ENCODE measurements at regions not wholly inside any gene's neighbourhood (a gene's known extent, or its start where the extent isn't known, plus 50 kb on each side); places are given as distances from the start of the nearest gene placed in this dataset.

- Histone ChIP-seq H3K4me1 (ENCODE audit: insufficient read depth, low read length) (peaks cover 5% of the 10 kb centered on the region), H3K4me3 (ENCODE audit: low read depth in 1 of 2, low read length in 2 of 2) (no peak overlapping the region), H3K9ac (ENCODE audit: low read length) (no peak overlapping the region), H3K27ac (ENCODE audit: low read depth, low read length) (no peak overlapping the region), H3K27me3 (ENCODE audit: control insufficient read depth in 1 of 2, insufficient read depth in 2 of 2, low read length in 2 of 2) (no peaks in the 10 kb centered on the region), H3K9me3 (ENCODE audit: low read length) (no peaks in the 10 kb centered on the region), H3K36me3 (ENCODE audit: insufficient read depth, low read length) (no peaks in the 10 kb centered on the region)
Measured at GRCh38 chr9:99352826-99353225, 130.7 kb downstream of the SEC61B start.

DNA sequence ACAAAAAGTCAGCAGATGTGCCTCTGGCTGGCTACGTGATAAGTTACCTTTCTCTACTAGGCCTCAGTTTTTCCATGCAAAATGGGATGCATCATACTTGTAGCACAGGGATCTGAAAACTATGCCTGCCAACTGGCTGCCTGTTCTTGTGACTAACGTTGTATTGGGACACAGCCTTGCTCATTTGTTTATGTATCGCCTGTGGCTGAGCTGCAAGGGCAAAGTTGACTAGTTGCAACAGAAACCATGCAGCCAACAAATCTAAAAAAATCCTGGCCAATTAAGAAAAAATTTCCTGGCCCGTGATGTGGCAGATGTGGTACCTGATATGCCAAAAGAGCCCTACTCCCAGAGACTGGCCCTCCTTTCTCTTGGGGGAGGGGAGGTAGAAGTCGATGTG lies 131.3 kb downstream of the SEC61B start:
- no peaks in the 10 kb centered on the region for H3K9me3 ChIP-seq (ENCODE audit: low read length)

DNA sequence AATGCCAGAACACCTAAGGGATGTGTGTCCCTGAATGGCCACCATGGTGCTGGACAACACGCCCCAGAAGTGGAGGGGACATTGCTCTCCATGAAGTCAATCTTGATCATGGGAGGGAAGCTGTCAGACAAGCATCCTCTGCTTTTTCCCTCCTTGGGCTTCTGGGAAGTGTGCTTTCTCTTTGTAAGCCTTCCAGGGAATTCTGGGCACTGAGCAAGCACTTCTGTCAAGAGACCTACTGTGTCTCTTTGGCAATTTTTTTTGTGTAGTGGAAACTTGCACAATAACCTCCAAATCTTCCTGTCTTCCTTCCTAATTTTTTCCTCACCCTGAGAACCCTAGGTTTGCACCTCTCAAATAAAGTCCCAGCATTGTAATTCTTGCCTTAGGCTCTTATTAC lies 132.0 kb downstream of the SEC61B start:
- H3K27ac ChIP-seq (ENCODE audit: low read depth, low read length): no peak overlapping the region
- no peak overlapping the region for H3K4me3 ChIP-seq (ENCODE audit: low read depth in 1 of 2, low read length in 2 of 2)
- peaks cover 5% of the 10 kb centered on the region for H3K4me1 ChIP-seq (ENCODE audit: insufficient read depth, low read length)
- H3K36me3 ChIP-seq (ENCODE audit: insufficient read depth, low read length): no peaks in the 10 kb centered on the region
- no peak overlapping the region for H3K9ac ChIP-seq (ENCODE audit: low read length)
- H3K27me3 ChIP-seq (ENCODE audit: control insufficient read depth in 1 of 2, insufficient read depth in 2 of 2, low read length in 2 of 2): no peaks in the 10 kb centered on the region
- H3K9me3 ChIP-seq (ENCODE audit: low read length): no peaks in the 10 kb centered on the region

More for the DNA sequence above, 131.3 kb downstream of the SEC61B start:
- Histone ChIP-seq H3K4me1 (ENCODE audit: insufficient read depth, low read length) (peaks cover 5% of the 10 kb centered on the region), H3K27me3 (ENCODE audit: control insufficient read depth in 1 of 2, insufficient read depth in 2 of 2, low read length in 2 of 2) (no peaks in the 10 kb centered on the region), H3K9ac (ENCODE audit: low read length) (no peak overlapping the region), H3K4me3 (ENCODE audit: low read depth in 1 of 2, low read length in 2 of 2) (no peak overlapping the region), H3K27ac (ENCODE audit: low read depth, low read length) (no peak overlapping the region), H3K36me3 (ENCODE audit: insufficient read depth, low read length) (no peaks in the 10 kb centered on the region)

- H3K9me3 ChIP-seq (ENCODE audit: low read length): no peaks in the 10 kb centered on the region
- no peaks in the 10 kb centered on the region for H3K27me3 ChIP-seq (ENCODE audit: control insufficient read depth in 1 of 2, insufficient read depth in 2 of 2, low read length in 2 of 2)
- no peaks in the 10 kb centered on the region for H3K36me3 ChIP-seq (ENCODE audit: insufficient read depth, low read length)
- no peak overlapping the region for H3K27ac ChIP-seq (ENCODE audit: low read depth, low read length)
- H3K4me3 ChIP-seq (ENCODE audit: low read depth in 1 of 2, low read length in 2 of 2): no peak overlapping the region
- peaks cover 5% of the 10 kb centered on the region for H3K4me1 ChIP-seq (ENCODE audit: insufficient read depth, low read length)
- no peak overlapping the region for H3K9ac ChIP-seq (ENCODE audit: low read length)
Measured at GRCh38 chr9:99356512-99356971, 134.5 kb downstream of the SEC61B start.

DNA sequence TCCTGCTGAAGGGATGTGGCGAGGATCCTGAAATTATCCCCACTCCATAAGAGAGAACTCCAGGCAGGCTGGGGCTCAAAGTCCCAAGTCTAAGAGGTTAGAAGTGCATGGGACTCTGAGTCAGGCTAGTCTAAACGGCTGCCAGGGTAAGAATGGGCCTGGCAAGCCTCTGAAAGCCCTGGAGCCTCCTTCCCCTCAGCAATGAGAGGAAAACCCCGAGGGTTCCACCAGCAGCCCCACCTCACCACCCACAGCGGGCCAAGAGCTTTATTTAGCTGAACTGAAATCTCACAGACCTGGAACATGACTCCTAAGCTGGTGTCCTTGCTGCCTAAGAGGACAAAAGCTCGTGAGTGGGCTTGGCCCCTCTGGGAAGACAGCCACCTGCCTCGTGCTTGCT lies 135.5 kb downstream of the SEC61B start:
- Histone ChIP-seq H3K4me1 (ENCODE audit: insufficient read depth, low read length) (peaks cover 13% of the 10 kb centered on the region), H3K4me3 (ENCODE audit: low read depth in 1 of 2, low read length in 2 of 2) (no peak overlapping the region), H3K27me3 (ENCODE audit: control insufficient read depth in 1 of 2, insufficient read depth in 2 of 2, low read length in 2 of 2) (no peaks in the 10 kb centered on the region), H3K9ac (ENCODE audit: low read length) (no peak overlapping the region), H3K36me3 (ENCODE audit: insufficient read depth, low read length) (no peaks in the 10 kb centered on the region), H3K9me3 (ENCODE audit: low read length) (no peaks in the 10 kb centered on the region), H3K27ac (ENCODE audit: low read depth, low read length) (no peak overlapping the region)

- Histone ChIP-seq H3K27ac (ENCODE audit: low read depth, low read length) (no peak overlapping the region), H3K9ac (ENCODE audit: low read length) (no peak overlapping the region), H3K36me3 (ENCODE audit: insufficient read depth, low read length) (no peaks in the 10 kb centered on the region), H3K27me3 (ENCODE audit: control insufficient read depth in 1 of 2, insufficient read depth in 2 of 2, low read length in 2 of 2) (no peaks in the 10 kb centered on the region), H3K4me3 (ENCODE audit: low read depth in 1 of 2, low read length in 2 of 2) (no peak overlapping the region), H3K9me3 (ENCODE audit: low read length) (no peaks in the 10 kb centered on the region), H3K4me1 (ENCODE audit: insufficient read depth, low read length) (peaks cover 13% of the 10 kb centered on the region)
Measured at GRCh38 chr9:99358668-99359067, 136.6 kb downstream of the SEC61B start.

- no peaks in the 10 kb centered on the region for H3K9me3 ChIP-seq (ENCODE audit: low read length)
- H3K4me1 ChIP-seq (ENCODE audit: insufficient read depth, low read length): peaks cover 13% of the 10 kb centered on the region
- no peaks in the 10 kb centered on the region for H3K36me3 ChIP-seq (ENCODE audit: insufficient read depth, low read length)
- H3K27ac ChIP-seq (ENCODE audit: low read depth, low read length): no peak overlapping the region
- no peak overlapping the region for H3K9ac ChIP-seq (ENCODE audit: low read length)
- no peaks in the 10 kb centered on the region for H3K27me3 ChIP-seq (ENCODE audit: control insufficient read depth in 1 of 2, insufficient read depth in 2 of 2, low read length in 2 of 2)
- no peak overlapping the region for H3K4me3 ChIP-seq (ENCODE audit: low read depth in 1 of 2, low read length in 2 of 2)
Measured at GRCh38 chr9:99359336-99359735, 137.3 kb downstream of the SEC61B start.

GRCh38 chr9:99360026-99360425 lies 137.9 kb downstream of the SEC61B start:
- Histone ChIP-seq H3K36me3 (ENCODE audit: insufficient read depth, low read length) (no peaks in the 10 kb centered on the region), H3K27ac (ENCODE audit: low read depth, low read length) (no peak overlapping the region), H3K9me3 (ENCODE audit: low read length) (no peaks in the 10 kb centered on the region), H3K4me1 (ENCODE audit: insufficient read depth, low read length) (peaks cover 13% of the 10 kb centered on the region), H3K4me3 (ENCODE audit: low read depth in 1 of 2, low read length in 2 of 2) (no peak overlapping the region), H3K27me3 (ENCODE audit: control insufficient read depth in 1 of 2, insufficient read depth in 2 of 2, low read length in 2 of 2) (no peaks in the 10 kb centered on the region), H3K9ac (ENCODE audit: low read length) (no peak overlapping the region)

DNA sequence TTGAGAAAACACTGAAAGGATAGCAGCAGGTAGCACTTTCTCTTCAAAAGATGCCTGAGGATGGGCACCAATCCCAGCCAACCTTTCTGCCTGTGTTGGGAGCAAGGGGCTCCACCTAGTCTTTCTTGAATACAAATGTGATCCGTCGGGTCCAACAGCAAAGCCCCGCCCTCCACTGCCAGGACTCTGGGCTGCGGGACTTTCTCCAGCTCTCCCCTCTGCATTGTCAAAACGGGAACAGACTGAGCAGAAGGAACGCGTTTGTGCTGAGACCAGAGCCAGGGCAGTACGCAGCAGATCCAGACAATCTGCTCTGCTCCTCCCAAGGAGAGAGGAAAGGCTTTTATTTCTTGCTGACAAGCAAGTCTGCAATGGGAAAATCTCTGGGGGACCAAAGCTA lies 139.7 kb downstream of the SEC61B start:
- Histone ChIP-seq H3K9me3 (ENCODE audit: low read length) (no peaks in the 10 kb centered on the region), H3K4me3 (ENCODE audit: low read depth in 1 of 2, low read length in 2 of 2) (no peak overlapping the region), H3K27ac (ENCODE audit: low read depth, low read length) (no peak overlapping the region), H3K36me3 (ENCODE audit: insufficient read depth, low read length) (no peaks in the 10 kb centered on the region), H3K9ac (ENCODE audit: low read length) (no peak overlapping the region), H3K4me1 (ENCODE audit: insufficient read depth, low read length) (peaks cover 10% of the 10 kb centered on the region), H3K27me3 (ENCODE audit: control insufficient read depth in 1 of 2, insufficient read depth in 2 of 2, low read length in 2 of 2) (no peaks in the 10 kb centered on the region)

GRCh38 chr9:99362321-99362720 lies 140.2 kb downstream of the SEC61B start:
- Histone ChIP-seq H3K9ac (ENCODE audit: low read length) (no peak overlapping the region), H3K27me3 (ENCODE audit: control insufficient read depth in 1 of 2, insufficient read depth in 2 of 2, low read length in 2 of 2) (no peaks in the 10 kb centered on the region), H3K27ac (ENCODE audit: low read depth, low read length) (no peak overlapping the region), H3K4me3 (ENCODE audit: low read depth in 1 of 2, low read length in 2 of 2) (no peak overlapping the region), H3K9me3 (ENCODE audit: low read length) (no peaks in the 10 kb centered on the region), H3K4me1 (ENCODE audit: insufficient read depth, low read length) (peaks cover 8% of the 10 kb centered on the region), H3K36me3 (ENCODE audit: insufficient read depth, low read length) (no peaks in the 10 kb centered on the region)

- H3K9ac ChIP-seq (ENCODE audit: low read length): no peak overlapping the region
- H3K27me3 ChIP-seq (ENCODE audit: control insufficient read depth in 1 of 2, insufficient read depth in 2 of 2, low read length in 2 of 2): no peaks in the 10 kb centered on the region
- no peak overlapping the region for H3K27ac ChIP-seq (ENCODE audit: low read depth, low read length)
- no peaks in the 10 kb centered on the region for H3K36me3 ChIP-seq (ENCODE audit: insufficient read depth, low read length)
- no peaks in the 10 kb centered on the region for H3K9me3 ChIP-seq (ENCODE audit: low read length)
- H3K4me1 ChIP-seq (ENCODE audit: insufficient read depth, low read length): peaks cover 8% of the 10 kb centered on the region
- H3K4me3 ChIP-seq (ENCODE audit: low read depth in 1 of 2, low read length in 2 of 2): no peak overlapping the region
Measured at GRCh38 chr9:99363509-99363908, 141.4 kb downstream of the SEC61B start.

DNA sequence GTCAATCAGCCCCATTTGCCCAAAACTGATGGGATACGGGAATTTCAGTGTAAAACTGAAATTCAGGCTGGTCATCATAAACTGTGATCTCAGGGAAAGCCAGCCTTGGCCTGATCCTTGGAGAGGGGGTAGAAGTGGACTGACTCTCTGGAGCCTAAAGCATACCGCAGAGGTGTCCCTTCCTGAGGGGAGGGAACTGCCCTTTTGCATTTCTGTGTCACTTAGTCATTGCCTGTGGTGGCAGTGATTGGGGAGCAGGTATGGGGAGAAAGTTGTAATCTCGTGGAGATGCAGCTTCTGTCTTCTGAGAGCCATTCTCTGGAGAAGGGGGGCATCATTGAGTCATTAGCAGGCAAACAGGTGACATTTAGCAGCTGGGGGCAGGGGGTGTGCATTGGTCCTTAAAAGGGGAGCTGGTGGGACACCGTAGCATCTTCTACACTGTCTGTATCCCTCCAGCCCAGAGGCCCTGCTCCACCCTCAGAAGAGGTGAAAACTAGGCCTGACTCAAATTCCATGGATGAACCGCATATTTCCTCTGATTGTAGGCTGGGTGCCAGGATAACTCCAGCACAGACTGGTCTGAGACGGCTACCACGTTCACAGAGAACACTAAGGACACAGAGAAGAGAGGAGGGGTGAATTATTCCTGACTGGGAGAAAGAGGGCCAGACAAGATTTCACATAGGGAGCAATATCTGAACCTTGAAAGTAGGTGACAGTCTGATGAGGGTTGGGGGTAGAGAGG lies 143.3 kb downstream of the SEC61B start:
- Histone ChIP-seq H3K9me3 (ENCODE audit: low read length) (no peaks in the 10 kb centered on the region), H3K9ac (ENCODE audit: low read length) (no peak overlapping the region), H3K36me3 (ENCODE audit: insufficient read depth, low read length) (no peaks in the 10 kb centered on the region), H3K27me3 (ENCODE audit: control insufficient read depth in 1 of 2, insufficient read depth in 2 of 2, low read length in 2 of 2) (no peaks in the 10 kb centered on the region), H3K4me1 (ENCODE audit: insufficient read depth, low read length) (peaks cover 16% of the 10 kb centered on the region), H3K27ac (ENCODE audit: low read depth, low read length) (no peak overlapping the region), H3K4me3 (ENCODE audit: low read depth in 1 of 2, low read length in 2 of 2) (no peak overlapping the region)

All from muscle layer of colon (tissue), 2 donors.